MM.1S (cell line): ENCODE measurements at regions not wholly inside any gene's neighbourhood (a gene's known extent, or its start where the extent isn't known, plus 50 kb on each side); places are given as distances from the start of the nearest gene placed in this dataset.

Experiments
- EZH2 ChIP-seq: fragments of 300-600 bp; sonication (generic); optimal IDR thresholded peaks from 2 replicates; pipeline ENCODE3; 2017; ENCODE audit warnings: low read depth, mild to moderate bottlenecking, antibody characterized with exemption, low read length, mixed read lengths
- EZH2phosphoT487 ChIP-seq: fragments of 300-600 bp; sonication (generic); IDR thresholded peaks from 2 replicates; pipeline ENCODE4 v1.6.1; 2018; ENCODE audit warnings: antibody characterized with exemption, low read length
- TF ChIP-seq, protein P1 (sequence below): fragments of 300-600 bp; sonication (generic); IDR thresholded peaks from 2 replicates; pipeline ENCODE4 v1.5.1; 2016; ENCODE audit warnings: antibody characterized with exemption, low read length, mixed read lengths

DNA sequence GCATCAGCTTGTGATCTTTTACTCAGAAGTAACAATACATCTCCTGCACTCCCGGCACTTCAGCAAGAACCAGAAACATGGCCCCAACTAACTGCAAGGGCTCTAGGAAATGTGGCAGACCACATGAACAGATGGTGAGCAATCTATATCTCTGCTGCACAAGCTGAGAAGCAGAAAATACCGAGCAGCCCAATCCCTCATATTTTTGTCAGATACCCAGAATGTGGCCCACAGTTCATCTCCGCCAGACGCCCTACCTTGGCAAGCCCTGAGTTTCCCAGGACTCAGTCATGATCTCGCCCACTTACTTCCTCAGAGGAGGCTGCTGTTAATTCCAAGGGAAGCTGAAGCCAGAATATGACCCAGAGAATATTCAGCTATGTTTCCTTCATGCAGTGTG, 63.1 kb upstream of the PHACTR1 start:
- TF ChIP-seq, protein P1, sequence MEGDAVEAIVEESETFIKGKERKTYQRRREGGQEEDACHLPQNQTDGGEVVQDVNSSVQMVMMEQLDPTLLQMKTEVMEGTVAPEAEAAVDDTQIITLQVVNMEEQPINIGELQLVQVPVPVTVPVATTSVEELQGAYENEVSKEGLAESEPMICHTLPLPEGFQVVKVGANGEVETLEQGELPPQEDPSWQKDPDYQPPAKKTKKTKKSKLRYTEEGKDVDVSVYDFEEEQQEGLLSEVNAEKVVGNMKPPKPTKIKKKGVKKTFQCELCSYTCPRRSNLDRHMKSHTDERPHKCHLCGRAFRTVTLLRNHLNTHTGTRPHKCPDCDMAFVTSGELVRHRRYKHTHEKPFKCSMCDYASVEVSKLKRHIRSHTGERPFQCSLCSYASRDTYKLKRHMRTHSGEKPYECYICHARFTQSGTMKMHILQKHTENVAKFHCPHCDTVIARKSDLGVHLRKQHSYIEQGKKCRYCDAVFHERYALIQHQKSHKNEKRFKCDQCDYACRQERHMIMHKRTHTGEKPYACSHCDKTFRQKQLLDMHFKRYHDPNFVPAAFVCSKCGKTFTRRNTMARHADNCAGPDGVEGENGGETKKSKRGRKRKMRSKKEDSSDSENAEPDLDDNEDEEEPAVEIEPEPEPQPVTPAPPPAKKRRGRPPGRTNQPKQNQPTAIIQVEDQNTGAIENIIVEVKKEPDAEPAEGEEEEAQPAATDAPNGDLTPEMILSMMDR, result no peak
- TF ChIP-seq EZH2 (no peak), EZH2phosphoT487 (no peak)
